Activated effector memory CD4-positive, alpha-beta T cell treated with Interleukin-2 at 50 U/mL for 16 hours (primary cell): ENCODE measurements at regions not wholly inside any gene's neighbourhood (a gene's known extent, or its start where the extent isn't known, plus 50 kb on each side); places are given as distances from the start of the nearest gene placed in this dataset.
"Not testable (repeated sequence)": the region's sequence is repeated elsewhere in the genome, so short reads cannot be mapped to it uniquely, and the experiment has no call there.

Experiments
- DNase-seq: peaks from one replicate; pipeline ENCODE4 v3.0.0-alpha.2; 2020

GRCh38 chr3:178137206-178137605 lies 399.0 kb upstream of the KCNMB2 start:
- DNase-seq: no peak

GRCh38 chr3:178137831-178138230 lies 398.4 kb upstream of the KCNMB2 start:
- no peak for DNase-seq

GRCh38 chr3:178139116-178139515 lies 397.1 kb upstream of the KCNMB2 start:
- DNase-seq: no peak

GRCh38 chr3:178140531-178141304 lies 395.5 kb upstream of the KCNMB2 start:
- DNase-seq: no peak

- not testable (repeated sequence) for DNase-seq
Measured at GRCh38 chr3:178141305-178141684, 394.9 kb upstream of the KCNMB2 start.

GRCh38 chr3:178146406-178146831 lies 389.8 kb upstream of the KCNMB2 start:
- no peak for DNase-seq

GRCh38 chr3:178147001-178147400 lies 389.2 kb upstream of the KCNMB2 start:
- DNase-seq: no peak

GRCh38 chr3:178152031-178152806 lies 384.0 kb upstream of the KCNMB2 start:
- DNase-seq: no peak

- DNase-seq: no peak
Measured at GRCh38 chr3:178152988-178153387, 383.2 kb upstream of the KCNMB2 start.

- no peak for DNase-seq
Measured at GRCh38 chr3:178155521-178155920, 380.7 kb upstream of the KCNMB2 start.

GRCh38 chr3:178156301-178156700 lies 379.9 kb upstream of the KCNMB2 start:
- DNase-seq: no peak

- DNase-seq: no peak
Measured at GRCh38 chr3:178159691-178160220, 376.5 kb upstream of the KCNMB2 start.

GRCh38 chr3:178169421-178169820 lies 366.8 kb upstream of the KCNMB2 start:
- DNase-seq: no peak

- DNase-seq: no peak
Measured at GRCh38 chr3:178170698-178171535, 365.3 kb upstream of the KCNMB2 start.

GRCh38 chr3:178172121-178172520 lies 364.1 kb upstream of the KCNMB2 start:
- no peak for DNase-seq

- DNase-seq: no peak
Measured at GRCh38 chr3:178174201-178174915, 361.9 kb upstream of the KCNMB2 start.

GRCh38 chr3:178181088-178181487 lies 355.1 kb upstream of the KCNMB2 start:
- DNase-seq: no peak

GRCh38 chr3:178181784-178182183 lies 354.5 kb upstream of the KCNMB2 start:
- DNase-seq: no peak

GRCh38 chr3:178182337-178182779 lies 353.9 kb upstream of the KCNMB2 start:
- no peak for DNase-seq

GRCh38 chr3:178184833-178185232 lies 351.4 kb upstream of the KCNMB2 start:
- DNase-seq: no peak

GRCh38 chr3:178186666-178187065 lies 349.6 kb upstream of the KCNMB2 start:
- no peak for DNase-seq

GRCh38 chr3:178189854-178190253 lies 346.4 kb upstream of the KCNMB2 start:
- no peak for DNase-seq
